ENCODE measurements at regions not wholly inside any gene's neighbourhood (a gene's known extent, or its start where the extent isn't known, plus 50 kb on each side); places are given as distances from the start of the nearest gene placed in this dataset.

DNA sequence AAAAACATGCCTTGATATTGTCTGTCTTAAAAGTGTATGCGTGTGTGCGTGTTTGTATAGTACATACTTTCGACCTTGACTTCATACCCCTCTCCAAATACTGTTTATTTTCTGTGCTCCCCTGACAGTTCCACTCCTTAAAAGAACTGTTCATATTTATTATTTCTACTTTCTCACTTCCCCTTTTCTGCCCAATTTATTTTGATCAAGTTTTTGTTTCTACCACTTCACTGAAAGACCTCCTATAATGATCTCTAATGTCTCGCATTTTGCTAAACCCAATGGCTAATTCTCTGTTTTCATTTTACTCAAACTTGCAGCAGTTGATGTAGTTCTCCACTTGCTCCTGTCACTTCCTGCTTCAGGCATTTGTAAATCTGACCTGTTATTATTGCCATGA lies 426.1 kb upstream of the KLF12 start:
- DNase-seq (ENCODE audit: low spot score in 2 of 2): no peak
- TF ChIP-seq, protein P1, sequence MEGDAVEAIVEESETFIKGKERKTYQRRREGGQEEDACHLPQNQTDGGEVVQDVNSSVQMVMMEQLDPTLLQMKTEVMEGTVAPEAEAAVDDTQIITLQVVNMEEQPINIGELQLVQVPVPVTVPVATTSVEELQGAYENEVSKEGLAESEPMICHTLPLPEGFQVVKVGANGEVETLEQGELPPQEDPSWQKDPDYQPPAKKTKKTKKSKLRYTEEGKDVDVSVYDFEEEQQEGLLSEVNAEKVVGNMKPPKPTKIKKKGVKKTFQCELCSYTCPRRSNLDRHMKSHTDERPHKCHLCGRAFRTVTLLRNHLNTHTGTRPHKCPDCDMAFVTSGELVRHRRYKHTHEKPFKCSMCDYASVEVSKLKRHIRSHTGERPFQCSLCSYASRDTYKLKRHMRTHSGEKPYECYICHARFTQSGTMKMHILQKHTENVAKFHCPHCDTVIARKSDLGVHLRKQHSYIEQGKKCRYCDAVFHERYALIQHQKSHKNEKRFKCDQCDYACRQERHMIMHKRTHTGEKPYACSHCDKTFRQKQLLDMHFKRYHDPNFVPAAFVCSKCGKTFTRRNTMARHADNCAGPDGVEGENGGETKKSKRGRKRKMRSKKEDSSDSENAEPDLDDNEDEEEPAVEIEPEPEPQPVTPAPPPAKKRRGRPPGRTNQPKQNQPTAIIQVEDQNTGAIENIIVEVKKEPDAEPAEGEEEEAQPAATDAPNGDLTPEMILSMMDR (IDR thresholded peaks at IDR 0.05): no peak
- TF ChIP-seq POLR2AphosphoS5 (IDR thresholded peaks at IDR 0.05) (no peak), POLR2A (IDR thresholded peaks at IDR 0.05) (no peak)
- Histone ChIP-seq H3K27me3 (no peaks in the 10 kb centered on the region), H3K36me3 (no peaks in the 10 kb centered on the region), H3K4me3 (no peak overlapping the region), H3K9me3 (no peaks in the 10 kb centered on the region), H3K27ac (no peak overlapping the region), H3K4me1 (no peaks in the 10 kb centered on the region)
- intact Hi-C loops (cut with DNase I; ENCODE audit: low total_unique reads): no loop called here

- no peaks in the 10 kb centered on the region for H3K36me3 ChIP-seq
- no peak for DNase-seq (ENCODE audit: low spot score in 2 of 2)
- no peak overlapping the region for H3K27ac ChIP-seq
- intact Hi-C loops (cut with DNase I; ENCODE audit: low total_unique reads): no loop called here
- no peaks in the 10 kb centered on the region for H3K9me3 ChIP-seq
- no peaks in the 10 kb centered on the region for H3K27me3 ChIP-seq
- H3K4me3 ChIP-seq: no peak overlapping the region
- TF ChIP-seq POLR2AphosphoS5 (IDR thresholded peaks at IDR 0.05): no peak
- no peak for TF ChIP-seq POLR2A (IDR thresholded peaks at IDR 0.05)
- TF ChIP-seq, protein P1 (IDR thresholded peaks at IDR 0.05): no peak
- no peaks in the 10 kb centered on the region for H3K4me1 ChIP-seq
Observed at GRCh38 chr13:74557870-74558269, 423.7 kb upstream of the KLF12 start.

DNA sequence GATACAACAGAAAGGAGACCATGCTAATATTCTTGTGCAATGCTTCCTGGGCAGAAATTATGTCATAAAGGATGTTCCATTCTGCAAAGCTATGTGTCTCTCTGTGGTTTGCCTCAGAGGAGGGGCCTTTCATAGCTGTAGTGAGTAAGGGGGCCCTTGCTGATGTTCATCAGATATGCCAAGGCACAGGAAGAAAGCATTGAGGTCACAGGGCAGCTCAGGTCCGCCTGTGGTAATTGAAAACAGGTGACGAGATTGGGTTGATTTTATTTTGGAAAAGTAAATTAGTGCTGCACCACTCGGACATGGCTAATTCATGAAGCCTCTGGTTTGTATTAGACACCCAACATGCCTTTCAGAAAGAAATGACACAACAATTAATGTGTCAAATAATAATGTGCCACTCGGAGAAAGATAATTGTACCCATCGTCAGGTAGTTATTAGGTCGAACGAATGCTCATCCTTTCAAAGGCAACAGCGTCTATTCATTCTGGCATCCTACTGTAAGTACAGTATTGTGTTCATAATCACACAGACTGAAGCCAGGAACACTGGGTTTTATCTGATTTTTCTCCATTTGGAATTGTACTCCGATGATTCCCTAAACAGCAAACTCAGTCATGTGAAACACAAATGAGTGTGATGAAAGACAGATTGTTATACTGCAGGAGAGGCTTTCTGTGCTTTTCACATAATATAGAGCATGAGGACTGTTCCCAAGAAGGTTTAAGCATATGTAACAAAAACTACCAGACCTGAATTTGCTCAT lies 421.6 kb upstream of the KLF12 start:
- H3K27ac ChIP-seq: no peak overlapping the region
- intact Hi-C loops (cut with DNase I; ENCODE audit: low total_unique reads): no loop called here
- DNase-seq (ENCODE audit: low spot score in 2 of 2): no peak
- no peak overlapping the region for H3K4me3 ChIP-seq
- H3K9me3 ChIP-seq: no peaks in the 10 kb centered on the region
- H3K36me3 ChIP-seq: no peaks in the 10 kb centered on the region
- no peaks in the 10 kb centered on the region for H3K27me3 ChIP-seq
- TF ChIP-seq POLR2A (IDR thresholded peaks at IDR 0.05) (no peak), POLR2AphosphoS5 (IDR thresholded peaks at IDR 0.05) (no peak)
- no peaks in the 10 kb centered on the region for H3K4me1 ChIP-seq

DNA sequence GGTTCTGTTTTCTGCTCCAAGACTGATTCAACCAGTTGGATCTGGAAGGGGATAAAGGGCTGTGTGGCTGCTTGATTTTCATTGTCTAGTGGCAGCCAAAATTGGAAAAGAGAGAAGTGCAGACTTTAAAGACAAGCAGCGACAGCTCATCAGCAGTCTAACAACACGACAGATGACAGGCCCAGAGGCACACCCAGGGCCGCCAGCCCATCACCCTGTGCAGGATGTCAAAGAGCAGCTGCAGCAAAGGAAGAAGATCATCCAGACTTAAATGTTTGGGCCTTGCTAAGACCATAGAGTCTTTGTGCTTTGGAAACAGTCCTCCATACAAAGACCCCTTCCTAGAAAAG lies 421.0 kb upstream of the KLF12 start:
- no peaks in the 10 kb centered on the region for H3K27me3 ChIP-seq
- no peaks in the 10 kb centered on the region for H3K4me1 ChIP-seq
- no peak for DNase-seq (ENCODE audit: low spot score in 2 of 2)
- no peak overlapping the region for H3K4me3 ChIP-seq
- intact Hi-C loops (cut with DNase I; ENCODE audit: low total_unique reads): no loop called here
- no peaks in the 10 kb centered on the region for H3K36me3 ChIP-seq
- H3K9me3 ChIP-seq: no peaks in the 10 kb centered on the region
- H3K27ac ChIP-seq: no peak overlapping the region
- TF ChIP-seq POLR2AphosphoS5 (IDR thresholded peaks at IDR 0.05) (no peak), POLR2A (IDR thresholded peaks at IDR 0.05) (no peak)
- TF ChIP-seq, protein P1 (IDR thresholded peaks at IDR 0.05): no peak

- Histone ChIP-seq H3K4me1 (no peaks in the 10 kb centered on the region), H3K36me3 (no peaks in the 10 kb centered on the region), H3K27ac (no peak overlapping the region), H3K4me3 (no peak overlapping the region), H3K27me3 (no peaks in the 10 kb centered on the region), H3K9me3 (no peaks in the 10 kb centered on the region)
- DNase-seq (ENCODE audit: low spot score in 2 of 2): no peak
- TF ChIP-seq, protein P1 (IDR thresholded peaks at IDR 0.05): no peak
- no peak for TF ChIP-seq POLR2A (IDR thresholded peaks at IDR 0.05)
- no peak for TF ChIP-seq POLR2AphosphoS5 (IDR thresholded peaks at IDR 0.05)
- intact Hi-C loops (cut with DNase I; ENCODE audit: low total_unique reads): no loop called here
Observed at GRCh38 chr13:74554569-74555275, 420.5 kb upstream of the KLF12 start.

All from breast epithelium (tissue), 4 donors.